ENCODE measurements at regions not wholly inside any gene's neighbourhood (a gene's known extent, or its start where the extent isn't known, plus 50 kb on each side); places are given as distances from the start of the nearest gene placed in this dataset.

DNA sequence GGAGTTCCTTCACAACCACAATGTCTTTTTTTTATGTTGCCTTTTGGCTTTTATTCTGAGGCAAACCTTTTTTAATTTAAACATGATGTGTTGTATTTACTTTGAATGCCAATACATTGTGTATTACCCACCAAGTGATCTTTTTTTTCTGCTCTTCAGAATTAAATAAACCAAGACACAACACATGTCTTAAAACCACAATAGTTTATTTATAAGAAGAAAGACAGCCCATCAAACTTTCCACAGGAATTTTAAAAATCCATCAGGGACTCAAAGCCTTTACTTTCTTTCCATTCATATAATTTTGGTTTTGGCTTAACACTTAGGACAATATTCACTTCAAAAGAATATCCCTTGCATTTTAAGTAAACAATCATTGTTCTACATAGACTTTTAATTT lies 321.8 kb upstream of the MEF2C start:
- in situ Hi-C loops (cut with HindIII; ENCODE audit: low pct_unique_long_range_greater_than_20kb, low sequenced_read_pairs) (no loop called here), intact Hi-C loops (cut with micrococcal nuclease; ENCODE audit: unreplicated experiment) (no loop called here)
- no peak overlapping the region for H3K4me3 ChIP-seq (ENCODE audit: low read depth in 2 of 2, low read length in 2 of 2)
- ATAC-seq (no peak), DNase-seq (ENCODE audit: low read depth, low spot score) (no peak)
- ChIA-PET CTCF (no interaction called here), POLR2A (no interaction called here)
- no peaks in the 10 kb centered on the region for H3K36me3 ChIP-seq (ENCODE audit: control insufficient read depth, insufficient read depth, low read length)
- no peak overlapping the region for H3K27ac ChIP-seq (ENCODE audit: low read length)
- no peaks in the 10 kb centered on the region for H3K4me1 ChIP-seq (ENCODE audit: control insufficient read depth, insufficient read depth, low read length)
- no TSS peak for BruUV-seq (replicated peaks)
- TF ChIP-seq SIN3A (IDR thresholded peaks at IDR 0.05; ENCODE audit: borderline replicate concordance, insufficient read depth, low read depth, low read length) (no peak), POLR2AphosphoS5 (IDR thresholded peaks at IDR 0.05; ENCODE audit: low read depth, low read length) (no peak), TCF7L2 (IDR thresholded peaks at IDR 0.05; ENCODE audit: low read depth, low read length) (no peak)
- TF ChIP-seq, protein P1, sequence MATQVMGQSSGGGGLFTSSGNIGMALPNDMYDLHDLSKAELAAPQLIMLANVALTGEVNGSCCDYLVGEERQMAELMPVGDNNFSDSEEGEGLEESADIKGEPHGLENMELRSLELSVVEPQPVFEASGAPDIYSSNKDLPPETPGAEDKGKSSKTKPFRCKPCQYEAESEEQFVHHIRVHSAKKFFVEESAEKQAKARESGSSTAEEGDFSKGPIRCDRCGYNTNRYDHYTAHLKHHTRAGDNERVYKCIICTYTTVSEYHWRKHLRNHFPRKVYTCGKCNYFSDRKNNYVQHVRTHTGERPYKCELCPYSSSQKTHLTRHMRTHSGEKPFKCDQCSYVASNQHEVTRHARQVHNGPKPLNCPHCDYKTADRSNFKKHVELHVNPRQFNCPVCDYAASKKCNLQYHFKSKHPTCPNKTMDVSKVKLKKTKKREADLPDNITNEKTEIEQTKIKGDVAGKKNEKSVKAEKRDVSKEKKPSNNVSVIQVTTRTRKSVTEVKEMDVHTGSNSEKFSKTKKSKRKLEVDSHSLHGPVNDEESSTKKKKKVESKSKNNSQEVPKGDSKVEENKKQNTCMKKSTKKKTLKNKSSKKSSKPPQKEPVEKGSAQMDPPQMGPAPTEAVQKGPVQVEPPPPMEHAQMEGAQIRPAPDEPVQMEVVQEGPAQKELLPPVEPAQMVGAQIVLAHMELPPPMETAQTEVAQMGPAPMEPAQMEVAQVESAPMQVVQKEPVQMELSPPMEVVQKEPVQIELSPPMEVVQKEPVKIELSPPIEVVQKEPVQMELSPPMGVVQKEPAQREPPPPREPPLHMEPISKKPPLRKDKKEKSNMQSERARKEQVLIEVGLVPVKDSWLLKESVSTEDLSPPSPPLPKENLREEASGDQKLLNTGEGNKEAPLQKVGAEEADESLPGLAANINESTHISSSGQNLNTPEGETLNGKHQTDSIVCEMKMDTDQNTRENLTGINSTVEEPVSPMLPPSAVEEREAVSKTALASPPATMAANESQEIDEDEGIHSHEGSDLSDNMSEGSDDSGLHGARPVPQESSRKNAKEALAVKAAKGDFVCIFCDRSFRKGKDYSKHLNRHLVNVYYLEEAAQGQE (IDR thresholded peaks at IDR 0.05; ENCODE audit: insufficient read depth in 1 of 2, low read depth in 2 of 2, low read length in 1 of 2): no peak
- TF ChIP-seq, protein P2, sequence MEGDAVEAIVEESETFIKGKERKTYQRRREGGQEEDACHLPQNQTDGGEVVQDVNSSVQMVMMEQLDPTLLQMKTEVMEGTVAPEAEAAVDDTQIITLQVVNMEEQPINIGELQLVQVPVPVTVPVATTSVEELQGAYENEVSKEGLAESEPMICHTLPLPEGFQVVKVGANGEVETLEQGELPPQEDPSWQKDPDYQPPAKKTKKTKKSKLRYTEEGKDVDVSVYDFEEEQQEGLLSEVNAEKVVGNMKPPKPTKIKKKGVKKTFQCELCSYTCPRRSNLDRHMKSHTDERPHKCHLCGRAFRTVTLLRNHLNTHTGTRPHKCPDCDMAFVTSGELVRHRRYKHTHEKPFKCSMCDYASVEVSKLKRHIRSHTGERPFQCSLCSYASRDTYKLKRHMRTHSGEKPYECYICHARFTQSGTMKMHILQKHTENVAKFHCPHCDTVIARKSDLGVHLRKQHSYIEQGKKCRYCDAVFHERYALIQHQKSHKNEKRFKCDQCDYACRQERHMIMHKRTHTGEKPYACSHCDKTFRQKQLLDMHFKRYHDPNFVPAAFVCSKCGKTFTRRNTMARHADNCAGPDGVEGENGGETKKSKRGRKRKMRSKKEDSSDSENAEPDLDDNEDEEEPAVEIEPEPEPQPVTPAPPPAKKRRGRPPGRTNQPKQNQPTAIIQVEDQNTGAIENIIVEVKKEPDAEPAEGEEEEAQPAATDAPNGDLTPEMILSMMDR (IDR thresholded peaks at IDR 0.05): no peak
- H3K27me3 ChIP-seq (ENCODE audit: control insufficient read depth, insufficient read depth, low read length): no peaks in the 10 kb centered on the region
- H3K9me3 ChIP-seq (ENCODE audit: control insufficient read depth, insufficient read depth, low read depth, low read length): no peaks in the 10 kb centered on the region

DNA sequence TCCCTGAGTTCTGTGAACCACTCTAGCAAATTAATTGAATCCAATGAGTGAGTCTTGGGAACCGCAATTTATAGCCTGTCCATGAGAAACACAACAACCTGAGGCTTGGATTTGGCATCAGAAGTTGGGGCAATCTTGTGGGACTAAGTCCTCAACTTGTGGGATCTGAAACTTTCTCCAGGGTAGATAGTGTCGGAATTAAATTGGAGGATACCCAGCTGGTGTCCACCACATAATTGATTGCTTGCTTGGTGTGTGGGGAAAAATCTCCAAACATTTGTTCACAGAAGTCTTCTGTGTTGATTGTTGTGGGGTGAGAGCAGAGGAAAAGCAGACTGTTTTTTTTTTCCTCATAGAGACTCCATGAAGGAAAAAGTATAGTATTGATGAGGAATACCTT lies 320.6 kb upstream of the MEF2C start:
- H3K27ac ChIP-seq (ENCODE audit: low read length): no peak overlapping the region
- in situ Hi-C loops (cut with HindIII; ENCODE audit: low pct_unique_long_range_greater_than_20kb, low sequenced_read_pairs) (no loop called here), intact Hi-C loops (cut with micrococcal nuclease; ENCODE audit: unreplicated experiment) (no loop called here)
- H3K9me3 ChIP-seq (ENCODE audit: control insufficient read depth, insufficient read depth, low read depth, low read length): peaks cover 8% of the 10 kb centered on the region; the same call in 1 of the 2 replicates
- H3K4me1 ChIP-seq (ENCODE audit: control insufficient read depth, insufficient read depth, low read length): no peaks in the 10 kb centered on the region
- ChIA-PET CTCF (no interaction called here), POLR2A (no interaction called here)
- no peak for ATAC-seq
- no peak for DNase-seq (ENCODE audit: low read depth, low spot score)
- no peak overlapping the region for H3K4me3 ChIP-seq (ENCODE audit: low read depth in 2 of 2, low read length in 2 of 2)
- BruUV-seq (replicated peaks): no TSS peak
- no peak for TF ChIP-seq TCF7L2 (IDR thresholded peaks at IDR 0.05; ENCODE audit: low read depth, low read length)
- TF ChIP-seq, protein P1 (IDR thresholded peaks at IDR 0.05; ENCODE audit: insufficient read depth in 1 of 2, low read depth in 2 of 2, low read length in 1 of 2): no peak
- no peak for TF ChIP-seq POLR2AphosphoS5 (IDR thresholded peaks at IDR 0.05; ENCODE audit: low read depth, low read length)
- TF ChIP-seq, protein P2 (IDR thresholded peaks at IDR 0.05): no peak
- no peak for TF ChIP-seq SIN3A (IDR thresholded peaks at IDR 0.05; ENCODE audit: borderline replicate concordance, insufficient read depth, low read depth, low read length)
- no peaks in the 10 kb centered on the region for H3K27me3 ChIP-seq (ENCODE audit: control insufficient read depth, insufficient read depth, low read length)
- H3K36me3 ChIP-seq (ENCODE audit: control insufficient read depth, insufficient read depth, low read length): no peaks in the 10 kb centered on the region
